MM.1S (cell line): ENCODE measurements at regions not wholly inside any gene's neighbourhood (a gene's known extent, or its start where the extent isn't known, plus 50 kb on each side); places are given as distances from the start of the nearest gene placed in this dataset.
"Not testable (repeated sequence)": the region's sequence is repeated elsewhere in the genome, so short reads cannot be mapped to it uniquely, and the experiment has no call there.

Experiments used
- DNase-seq: peaks from one replicate; pipeline ENCODE4 v3.0.0-alpha.2; 2015
- H2AFZ ChIP-seq: fragments of 300-600 bp; sonication (generic); 2 replicates; pipeline ENCODE4 v1.6.0; 2016; ENCODE audit warnings: antibody characterized with exemption, low read length
- H3F3A ChIP-seq: fragments of 300-600 bp; sonication (generic); 2 replicates; pipeline ENCODE4 v1.6.1; 2016; ENCODE audit warnings: mild to moderate bottlenecking, antibody characterized with exemption, low read length, moderate library complexity, mixed read lengths; ENCODE audit not compliant: insufficient read depth
- H3K27ac ChIP-seq: fragments of 300-600 bp; sonication (generic); 2 replicates; pipeline ENCODE4 v1.5.1; 2016; ENCODE audit warnings: mild to moderate bottlenecking, low read length
- H3K27me3 ChIP-seq: fragments of 300-600 bp; sonication (generic); replicated peaks from 2 replicates; pipeline ENCODE4 v1.6.0; 2016; ENCODE audit warnings: low read length; ENCODE audit not compliant: insufficient read depth
- H3K36me3 ChIP-seq: fragments of 300-600 bp; sonication (generic); replicated peaks from 2 replicates; pipeline ENCODE4 v1.6.1; 2016; ENCODE audit warnings: mild to moderate bottlenecking, low read length, mixed read lengths; ENCODE audit not compliant: insufficient read depth
- H3K4me1 ChIP-seq: fragments of 300-600 bp; sonication (generic); 2 replicates; pipeline ENCODE4 v1.6.1; 2016; ENCODE audit warnings: low read length, mixed read lengths
- H3K4me2 ChIP-seq: fragments of 300-600 bp; sonication (generic); 2 replicates; pipeline ENCODE4 v1.6.0; 2016; ENCODE audit warnings: low read depth, low read length
- H3K4me3 ChIP-seq: fragments of 300-600 bp; sonication (generic); 2 replicates; pipeline ENCODE4 v1.5.1; 2016; ENCODE audit warnings: low read length, mixed read lengths
- H3K79me2 ChIP-seq: fragments of 300-600 bp; sonication (generic); 2 replicates; pipeline ENCODE4 v1.6.1; 2016; ENCODE audit warnings: mixed run types, low read length, mixed read lengths
- H3K9ac ChIP-seq: fragments of 300-600 bp; sonication (generic); 2 replicates; pipeline ENCODE4 v1.6.1; 2016; ENCODE audit warnings: low read length, mixed read lengths
- H3K9me2 ChIP-seq: fragments of 300-600 bp; sonication (generic); replicated peaks from 2 replicates; pipeline ENCODE4 v1.6.1; 2016; ENCODE audit warnings: mild to moderate bottlenecking, low read length, mixed read lengths; ENCODE audit not compliant: insufficient read depth
- H3K9me3 ChIP-seq: fragments of 300-600 bp; sonication (generic); replicated peaks from 2 replicates; pipeline ENCODE4 v1.6.1; 2016; ENCODE audit warnings: mild to moderate bottlenecking, low read length, mixed read lengths; ENCODE audit not compliant: insufficient read depth
- H4K20me1 ChIP-seq: fragments of 300-600 bp; sonication (generic); 2 replicates; pipeline ENCODE4 v1.6.1; 2016; ENCODE audit warnings: mild to moderate bottlenecking, low read length, moderate library complexity, mixed read lengths; ENCODE audit not compliant: insufficient read depth
- CTCF ChIP-seq: fragments of 300-600 bp; sonication (generic); IDR thresholded peaks from 2 replicates; pipeline ENCODE4 v1.5.1; 2016; ENCODE audit warnings: antibody characterized with exemption, low read length, mixed read lengths
- EZH2 ChIP-seq: fragments of 300-600 bp; sonication (generic); optimal IDR thresholded peaks from 2 replicates; pipeline ENCODE3; 2017; ENCODE audit warnings: low read depth, mild to moderate bottlenecking, antibody characterized with exemption, low read length, mixed read lengths
- EZH2phosphoT487 ChIP-seq: fragments of 300-600 bp; sonication (generic); IDR thresholded peaks from 2 replicates; pipeline ENCODE4 v1.6.1; 2018; ENCODE audit warnings: antibody characterized with exemption, low read length

GRCh38 chr9:86485359-86485758 is 131.1 kb upstream of the TUT7 start:
- Histone ChIP-seq H4K20me1 (no peaks in the 10 kb centered on the region), H3K27me3 (no peaks in the 10 kb centered on the region), H3K4me2 (no peak overlapping the region), H3K4me3 (no peak overlapping the region), H3K9ac (no peak overlapping the region), H2AFZ (0 out of 2 replicates have a peak overlapping the region, but pooled peaks have one; percentile 9), H3K27ac (no peak overlapping the region), H3K79me2 (no peaks in the 10 kb centered on the region), H3K4me1 (no peaks in the 10 kb centered on the region), H3K9me2 (no peaks in the 10 kb centered on the region), H3K36me3 (no peaks in the 10 kb centered on the region), H3K9me3 (no peaks in the 10 kb centered on the region), H3F3A (no peaks in the 10 kb centered on the region)
- TF ChIP-seq CTCF (no peak), EZH2 (no peak), EZH2phosphoT487 (no peak)
- no peak for DNase-seq

GRCh38 chr9:86483496-86483895 is 129.3 kb upstream of the TUT7 start:
- Histone ChIP-seq H3K4me2 (no peak overlapping the region), H3K4me3 (no peak overlapping the region), H3K27ac (no peak overlapping the region), H3K9me2 (no peaks in the 10 kb centered on the region), H3K9ac (no peak overlapping the region), H3F3A (no peaks in the 10 kb centered on the region), H3K9me3 (no peaks in the 10 kb centered on the region), H2AFZ (no peak overlapping the region), H3K4me1 (no peaks in the 10 kb centered on the region), H3K36me3 (no peaks in the 10 kb centered on the region), H3K27me3 (no peaks in the 10 kb centered on the region), H4K20me1 (no peaks in the 10 kb centered on the region), H3K79me2 (no peaks in the 10 kb centered on the region)
- TF ChIP-seq CTCF (no peak), EZH2 (no peak), EZH2phosphoT487 (no peak)
- DNase-seq, result no peak

- Histone ChIP-seq H3K9ac (no peak overlapping the region), H3K36me3 (no peaks in the 10 kb centered on the region), H3K9me3 (no peaks in the 10 kb centered on the region), H3K4me1 (no peaks in the 10 kb centered on the region), H4K20me1 (no peaks in the 10 kb centered on the region), H2AFZ (no peak overlapping the region), H3K9me2 (no peaks in the 10 kb centered on the region), H3K27me3 (no peaks in the 10 kb centered on the region), H3K4me2 (no peak overlapping the region), H3F3A (no peaks in the 10 kb centered on the region), H3K4me3 (no peak overlapping the region), H3K27ac (no peak overlapping the region), H3K79me2 (no peaks in the 10 kb centered on the region)
- DNase-seq, result no peak
- TF ChIP-seq CTCF (no peak), EZH2 (no peak), EZH2phosphoT487 (no peak)
These were observed 127.3 kb upstream of the TUT7 start for GRCh38 chr9:86481466-86481865.

- not testable (repeated sequence) for H3K27me3 ChIP-seq, H3K4me1 ChIP-seq, H3K4me2 ChIP-seq, DNase-seq, H3K4me3 ChIP-seq, H3K79me2 ChIP-seq, H3K9me3 ChIP-seq, H3F3A ChIP-seq, H2AFZ ChIP-seq, H3K27ac ChIP-seq, H3K9ac ChIP-seq, H3K9me2 ChIP-seq, H3K36me3 ChIP-seq, H4K20me1 ChIP-seq
These were observed 121.0 kb upstream of the TUT7 start for GRCh38 chr9:86475255-86475654.
